ENCODE measurements at regions not wholly inside any gene's neighbourhood (a gene's known extent, or its start where the extent isn't known, plus 50 kb on each side); places are given as distances from the start of the nearest gene placed in this dataset.
"Not testable (repeated sequence)": the region's sequence is repeated elsewhere in the genome, so short reads cannot be mapped to it uniquely, and the experiment has no call there.

- no peak for DNase-seq (ENCODE audit: low spot score)
These were observed 693.6 kb upstream of the MAP3K7 start for GRCh38 chr6:91280494-91280830.

GRCh38 chr6:91279740-91280493 lies 693.0 kb upstream of the MAP3K7 start:
- no peak for DNase-seq (ENCODE audit: low spot score)

GRCh38 chr6:91278416-91278815 lies 691.5 kb upstream of the MAP3K7 start:
- DNase-seq (ENCODE audit: low spot score), result no peak

- DNase-seq (ENCODE audit: low spot score), result peak; percentile 55
These were observed 689.4 kb upstream of the MAP3K7 start for GRCh38 chr6:91276315-91276714.

- DNase-seq (ENCODE audit: low spot score), result no peak
These were observed 686.9 kb upstream of the MAP3K7 start for GRCh38 chr6:91273729-91274128.

- no peak for DNase-seq (ENCODE audit: low spot score)
These were observed 684.9 kb upstream of the MAP3K7 start for GRCh38 chr6:91271807-91272206.

GRCh38 chr6:91268941-91269340 lies 682.1 kb upstream of the MAP3K7 start:
- DNase-seq (ENCODE audit: low spot score), result no peak

GRCh38 chr6:91267246-91267645 lies 680.4 kb upstream of the MAP3K7 start:
- no peak for DNase-seq (ENCODE audit: low spot score)

GRCh38 chr6:91266156-91266555 lies 679.3 kb upstream of the MAP3K7 start:
- no peak for DNase-seq (ENCODE audit: low spot score)

- no peak for DNase-seq (ENCODE audit: low spot score)
These were observed 656.6 kb upstream of the MAP3K7 start for GRCh38 chr6:91243436-91243835.

GRCh38 chr6:91242614-91242949 lies 655.7 kb upstream of the MAP3K7 start:
- DNase-seq (ENCODE audit: low spot score), result no peak

- no peak for DNase-seq (ENCODE audit: low spot score)
These were observed 655.2 kb upstream of the MAP3K7 start for GRCh38 chr6:91241946-91242613.

GRCh38 chr6:91240878-91241603 lies 654.2 kb upstream of the MAP3K7 start:
- no peak for DNase-seq (ENCODE audit: low spot score)

GRCh38 chr6:91221072-91221720 lies 634.3 kb upstream of the MAP3K7 start:
- no peak for DNase-seq (ENCODE audit: low spot score)

- DNase-seq (ENCODE audit: low spot score), result no peak
These were observed 626.5 kb upstream of the MAP3K7 start for GRCh38 chr6:91213229-91213901.

GRCh38 chr6:91198588-91199255 lies 611.9 kb upstream of the MAP3K7 start:
- DNase-seq (ENCODE audit: low spot score), result no peak

- no peak for DNase-seq (ENCODE audit: low spot score)
These were observed 609.9 kb upstream of the MAP3K7 start for GRCh38 chr6:91196729-91197128.

GRCh38 chr6:91193446-91193845 lies 606.6 kb upstream of the MAP3K7 start:
- DNase-seq (ENCODE audit: low spot score), result no peak

- not testable (repeated sequence) for DNase-seq (ENCODE audit: low spot score)
These were observed 603.2 kb upstream of the MAP3K7 start for GRCh38 chr6:91190041-91190440.

GRCh38 chr6:91185072-91185471 lies 598.2 kb upstream of the MAP3K7 start:
- no peak for DNase-seq (ENCODE audit: low spot score)

- DNase-seq (ENCODE audit: low spot score), result no peak
These were observed 594.5 kb upstream of the MAP3K7 start for GRCh38 chr6:91181416-91181815.

GRCh38 chr6:91173651-91174050 lies 586.8 kb upstream of the MAP3K7 start:
- no peak for DNase-seq (ENCODE audit: low spot score)
